Astrocyte of the cerebellum (primary cell): ENCODE measurements at regions not wholly inside any gene's neighbourhood (a gene's known extent, or its start where the extent isn't known, plus 50 kb on each side); places are given as distances from the start of the nearest gene placed in this dataset.

Experiments
- DNase-seq: peaks from one replicate; pipeline ENCODE4 v3.0.0-alpha.2; 2011; ENCODE audit warnings: low read depth
- H3K4me3 ChIP-seq: 2 replicates; pipeline ENCODE4 v1.5.1; 2011; ENCODE audit warnings: mild to moderate bottlenecking, low read depth, low read length, moderate library complexity
- CTCF ChIP-seq: IDR thresholded peaks from 2 replicates; pipeline ENCODE4 v1.5.1; 2012; ENCODE audit warnings: low read length, low read depth, moderate library complexity, mild to moderate bottlenecking; ENCODE audit errors: missing control alignments
- in situ Hi-C: cut with HindIII; loops from 2 replicates; pipeline ENCODE4 v1.10.0; 2017; ENCODE audit warnings: low sequenced_read_pairs

GRCh38 chr5:89728750-89729149 lies 680.8 kb downstream of the CETN3 start:
- DNase-seq, result peak; percentile 87
- TF ChIP-seq CTCF, result no peak
- in situ Hi-C loops, result loop anchor here (25.0 kb wide), 1 partner anchor 991 kb away; no protein-coding TSS in a partner anchor
- H3K4me3 ChIP-seq, result no peak overlapping the region

GRCh38 chr5:89728134-89728533 lies 681.4 kb downstream of the CETN3 start:
- in situ Hi-C loops, result loop anchor here (25.0 kb wide), 1 partner anchor 991 kb away; no protein-coding TSS in a partner anchor
- DNase-seq, result no peak
- no peak overlapping the region for H3K4me3 ChIP-seq
- TF ChIP-seq CTCF, result no peak

GRCh38 chr5:89724379-89725095 lies 685.0 kb downstream of the CETN3 start:
- no peak for TF ChIP-seq CTCF
- H3K4me3 ChIP-seq, result no peak overlapping the region
- in situ Hi-C loops, result loop anchor here (25.0 kb wide), 1 partner anchor 987 kb away; no protein-coding TSS in a partner anchor
- DNase-seq, result no peak

GRCh38 chr5:89723907-89724306 lies 685.6 kb downstream of the CETN3 start:
- no peak overlapping the region for H3K4me3 ChIP-seq
- DNase-seq, result no peak
- in situ Hi-C loops, result no loop called here
- no peak for TF ChIP-seq CTCF

- no peak for TF ChIP-seq CTCF
- in situ Hi-C loops, result no loop called here
- no peak for DNase-seq
- no peak overlapping the region for H3K4me3 ChIP-seq
Measured at GRCh38 chr5:89722538-89722937, 687.0 kb downstream of the CETN3 start.

GRCh38 chr5:89721931-89722330 lies 687.6 kb downstream of the CETN3 start:
- no peak for DNase-seq
- TF ChIP-seq CTCF, result no peak
- H3K4me3 ChIP-seq, result no peak overlapping the region
- in situ Hi-C loops, result no loop called here
